KOPT-K1 (cell line): ENCODE measurements at regions not wholly inside any gene's neighbourhood (a gene's known extent, or its start where the extent isn't known, plus 50 kb on each side); places are given as distances from the start of the nearest gene placed in this dataset.

ENCODE experiments used
- H3K27ac ChIP-seq: fragments of 200-600 bp; sonication (generic); 2 replicates; pipeline ENCODE4 v1.5.1; 2016; ENCODE audit warnings: antibody characterized with exemption, mild to moderate bottlenecking, low read depth, low read length; ENCODE audit not compliant: poor library complexity, severe bottlenecking
- H3K36me3 ChIP-seq: fragments of 200-600 bp; sonication (generic); 2 replicates; pipeline ENCODE4 v1.5.1; 2017; ENCODE audit warnings: antibody characterized with exemption, mild to moderate bottlenecking, low read length, moderate library complexity; ENCODE audit not compliant: insufficient read depth
- H3K9me3 ChIP-seq: fragments of 200-600 bp; sonication (generic); 2 replicates; pipeline ENCODE4 v1.5.1; 2017; ENCODE audit warnings: antibody characterized with exemption, low read length, mild to moderate bottlenecking; ENCODE audit not compliant: insufficient read depth, poor library complexity, severe bottlenecking

GRCh38 chr4:64613046-64613445 lies 203.8 kb upstream of the TECRL start:
- no peaks in the 10 kb centered on the region for H3K9me3 ChIP-seq
- no peak overlapping the region for H3K27ac ChIP-seq
- no peaks in the 10 kb centered on the region for H3K36me3 ChIP-seq

DNA sequence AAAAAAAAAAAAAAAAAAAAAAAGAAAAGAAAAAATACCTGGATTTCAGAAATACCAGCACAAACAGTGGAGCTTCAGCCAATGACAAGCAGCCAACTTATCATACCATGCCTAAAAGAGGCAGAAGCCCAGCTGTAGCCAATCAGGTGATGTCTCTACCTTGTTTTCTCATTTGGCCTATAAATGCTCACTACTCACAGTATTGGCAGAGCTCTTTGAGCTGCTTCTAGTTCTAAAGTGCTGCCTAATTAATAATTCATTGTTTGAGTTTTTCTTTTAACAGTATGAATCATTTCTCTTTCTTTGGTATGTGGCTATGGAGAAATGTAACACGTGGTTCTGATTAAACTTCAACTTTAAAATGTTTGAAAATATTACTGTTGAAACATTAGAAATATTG lies 188.8 kb upstream of the TECRL start:
- Histone ChIP-seq H3K36me3 (no peaks in the 10 kb centered on the region), H3K27ac (no peak overlapping the region), H3K9me3 (no peaks in the 10 kb centered on the region)

DNA sequence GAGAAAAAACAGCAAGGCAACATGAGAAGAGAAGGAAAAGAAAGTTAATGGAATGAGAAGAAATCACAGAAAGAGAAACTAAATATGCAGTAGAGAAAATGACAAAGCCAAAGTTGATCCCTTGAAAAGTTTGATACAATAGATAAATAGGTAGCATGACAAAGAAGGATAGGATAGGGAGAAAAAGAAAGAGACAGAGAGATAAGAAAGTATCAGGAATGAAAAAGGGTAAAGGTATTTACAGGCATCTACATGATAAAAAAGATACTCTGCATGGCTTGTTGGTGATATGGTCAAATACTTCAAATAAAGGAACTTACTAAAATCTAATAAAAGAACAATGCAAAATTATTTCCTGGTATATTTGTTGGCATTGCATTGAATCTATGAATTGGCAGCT lies 185.5 kb upstream of the TECRL start:
- Histone ChIP-seq H3K36me3 (no peaks in the 10 kb centered on the region), H3K27ac (no peak overlapping the region), H3K9me3 (no peaks in the 10 kb centered on the region)

GRCh38 chr4:64588507-64588906 lies 179.3 kb upstream of the TECRL start:
- Histone ChIP-seq H3K36me3 (no peaks in the 10 kb centered on the region), H3K9me3 (no peaks in the 10 kb centered on the region), H3K27ac (no peak overlapping the region)

DNA sequence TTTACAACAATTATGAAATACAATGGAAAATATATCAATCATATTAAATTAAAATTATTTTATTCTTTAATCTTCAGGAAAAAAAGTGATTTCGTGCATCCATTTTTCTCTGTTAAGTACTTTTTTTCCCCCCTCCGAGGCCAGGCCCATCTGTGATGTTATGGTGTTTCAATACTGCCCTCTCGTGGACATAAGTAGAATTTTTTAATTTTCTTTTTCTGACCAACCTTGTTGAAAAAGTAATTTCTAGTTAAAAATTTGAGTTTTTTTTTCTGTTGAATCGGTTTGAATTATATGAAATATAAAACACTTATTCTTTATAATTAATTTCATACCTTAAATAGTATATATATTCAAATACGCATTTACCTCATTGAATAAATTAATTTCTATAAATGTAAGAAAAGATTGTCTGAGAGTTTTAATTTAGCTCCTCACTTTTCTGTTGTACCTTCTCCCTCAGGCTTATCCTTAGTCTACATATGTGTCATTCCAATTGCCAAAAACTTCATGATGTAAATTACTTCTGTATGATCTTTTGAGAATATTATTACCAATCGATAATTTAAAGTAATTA lies 175.8 kb upstream of the TECRL start:
- Histone ChIP-seq H3K36me3 (no peaks in the 10 kb centered on the region), H3K9me3 (no peaks in the 10 kb centered on the region), H3K27ac (no peak overlapping the region)

DNA sequence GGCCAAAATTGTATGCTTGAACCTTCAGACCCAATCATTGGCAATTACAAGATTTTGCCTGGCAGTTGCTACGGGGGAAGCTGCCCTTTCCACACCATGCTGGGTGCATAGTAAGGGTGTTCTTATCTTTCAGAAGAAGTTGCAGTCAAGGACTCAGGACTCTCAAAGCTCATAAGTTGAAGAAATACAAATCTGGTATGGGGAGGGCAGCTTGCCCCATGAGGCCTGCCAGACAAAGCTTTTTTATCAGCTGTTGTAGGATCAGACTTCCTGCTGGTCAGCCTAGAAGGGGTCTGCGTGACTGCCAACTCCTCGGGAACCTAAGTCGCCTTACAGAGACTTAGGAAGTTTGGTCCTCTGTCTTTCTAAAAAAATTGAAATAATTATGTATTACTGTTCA lies 174.9 kb upstream of the TECRL start:
- Histone ChIP-seq H3K9me3 (no peaks in the 10 kb centered on the region), H3K27ac (no peak overlapping the region), H3K36me3 (no peaks in the 10 kb centered on the region)

GRCh38 chr4:64582492-64582891 lies 173.2 kb upstream of the TECRL start:
- Histone ChIP-seq H3K27ac (no peak overlapping the region), H3K36me3 (no peaks in the 10 kb centered on the region), H3K9me3 (no peaks in the 10 kb centered on the region)

DNA sequence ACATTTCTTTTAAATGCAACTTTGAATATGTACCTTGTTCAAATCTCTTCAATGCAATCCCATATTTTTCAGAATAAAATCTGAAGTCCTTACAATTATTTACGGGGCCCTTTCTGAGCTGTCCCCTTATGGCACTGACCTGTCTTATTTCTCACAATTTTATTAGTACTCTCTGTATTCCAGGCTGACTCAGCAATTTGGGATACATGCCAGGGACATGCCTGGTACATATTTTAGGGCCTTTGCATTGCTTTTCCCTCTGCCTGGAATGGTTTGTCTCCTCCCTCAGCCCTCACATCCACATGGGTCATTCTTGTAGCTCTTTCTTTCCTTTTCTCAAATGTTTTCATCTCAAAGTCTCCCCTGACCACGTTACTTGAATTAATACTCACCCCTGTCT lies 172.2 kb upstream of the TECRL start:
- H3K9me3 ChIP-seq, result no peaks in the 10 kb centered on the region
- H3K27ac ChIP-seq, result no peak overlapping the region
- H3K36me3 ChIP-seq, result no peaks in the 10 kb centered on the region

DNA sequence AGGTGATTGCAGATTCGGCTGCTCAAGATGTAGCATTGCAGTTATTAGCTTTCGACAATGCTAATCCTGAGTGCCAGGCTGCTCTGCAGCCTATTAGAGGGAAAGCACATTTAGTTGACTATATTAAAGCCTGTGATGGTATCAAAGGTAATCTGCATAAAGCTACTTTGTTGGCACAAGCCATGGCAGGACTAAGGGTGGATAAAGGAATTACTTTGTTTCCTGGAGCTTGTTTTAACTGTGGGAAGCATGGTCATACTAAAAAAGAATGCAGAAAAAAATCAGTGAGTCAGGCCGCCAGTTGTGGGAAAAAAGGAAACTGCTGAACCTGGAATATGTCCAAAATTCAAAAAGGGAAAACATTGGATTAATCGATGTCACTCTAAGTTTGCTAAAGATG lies 154.9 kb upstream of the TECRL start:
- H3K36me3 ChIP-seq, result no peaks in the 10 kb centered on the region
- H3K27ac ChIP-seq, result no peak overlapping the region

GRCh38 chr4:64559571-64559970 lies 150.3 kb upstream of the TECRL start:
- no peaks in the 10 kb centered on the region for H3K36me3 ChIP-seq
- no peaks in the 10 kb centered on the region for H3K9me3 ChIP-seq
- no peak overlapping the region for H3K27ac ChIP-seq

More for the DNA sequence above, 154.9 kb upstream of the TECRL start:
- no peaks in the 10 kb centered on the region for H3K9me3 ChIP-seq

DNA sequence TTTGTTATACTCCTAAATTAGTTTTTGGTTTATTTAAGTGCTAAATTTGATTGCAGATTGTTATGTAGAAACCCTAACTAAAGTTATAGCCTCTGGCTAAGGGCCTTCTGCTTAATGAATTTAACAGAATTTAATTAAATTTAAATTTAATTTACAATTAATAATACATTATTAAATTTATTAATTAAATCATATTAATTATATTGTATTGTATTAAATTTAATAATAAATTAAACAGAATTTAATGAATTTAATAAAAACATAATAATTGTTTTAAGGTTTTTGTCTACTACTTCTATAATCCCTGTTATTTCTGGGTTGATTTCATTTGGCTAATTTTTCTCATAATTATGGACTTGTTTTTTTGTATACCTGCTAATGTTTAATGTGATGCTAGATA lies 141.9 kb upstream of the TECRL start:
- Histone ChIP-seq H3K36me3 (no peaks in the 10 kb centered on the region), H3K27ac (no peak overlapping the region), H3K9me3 (no peaks in the 10 kb centered on the region)

- Histone ChIP-seq H3K36me3 (no peaks in the 10 kb centered on the region), H3K27ac (no peak overlapping the region)
Observed at GRCh38 chr4:64545593-64545992, 136.3 kb upstream of the TECRL start.

DNA sequence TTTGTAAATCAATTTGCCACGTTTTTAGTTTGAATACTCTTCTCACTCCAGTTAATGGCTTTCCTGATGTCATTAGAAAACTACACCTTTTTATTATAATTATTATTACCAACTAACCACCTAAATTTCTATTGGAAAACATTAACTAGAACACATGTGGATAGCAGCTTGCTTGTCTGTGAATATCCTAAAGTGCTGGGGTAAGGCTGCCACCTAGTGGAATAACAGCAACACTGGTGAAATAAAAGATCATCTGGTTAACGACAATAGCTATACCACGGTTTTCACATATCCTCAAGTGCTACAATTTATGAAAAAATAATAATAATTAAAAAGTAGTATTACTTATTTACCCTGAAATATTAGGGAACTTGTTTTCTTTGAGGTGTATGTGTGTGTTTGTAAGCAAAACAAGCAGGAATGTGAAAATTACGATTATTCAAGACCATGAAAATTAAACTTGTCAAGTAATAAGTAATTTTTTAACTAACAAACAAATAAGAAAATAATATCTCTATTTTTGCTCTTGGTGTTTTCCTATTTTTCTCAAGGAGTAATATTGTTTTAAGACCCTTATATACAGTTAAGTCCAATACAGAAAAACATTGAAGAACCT lies 130.1 kb upstream of the TECRL start:
- Histone ChIP-seq H3K9me3 (no peaks in the 10 kb centered on the region), H3K27ac (no peak overlapping the region)

More at GRCh38 chr4:64545593-64545992, 136.3 kb upstream of the TECRL start:
- no peaks in the 10 kb centered on the region for H3K9me3 ChIP-seq

GRCh38 chr4:64538219-64538618 lies 129.0 kb upstream of the TECRL start:
- no peak overlapping the region for H3K27ac ChIP-seq
- H3K9me3 ChIP-seq, result no peaks in the 10 kb centered on the region
- no peaks in the 10 kb centered on the region for H3K36me3 ChIP-seq

More for the DNA sequence above, 130.1 kb upstream of the TECRL start:
- no peaks in the 10 kb centered on the region for H3K36me3 ChIP-seq

DNA sequence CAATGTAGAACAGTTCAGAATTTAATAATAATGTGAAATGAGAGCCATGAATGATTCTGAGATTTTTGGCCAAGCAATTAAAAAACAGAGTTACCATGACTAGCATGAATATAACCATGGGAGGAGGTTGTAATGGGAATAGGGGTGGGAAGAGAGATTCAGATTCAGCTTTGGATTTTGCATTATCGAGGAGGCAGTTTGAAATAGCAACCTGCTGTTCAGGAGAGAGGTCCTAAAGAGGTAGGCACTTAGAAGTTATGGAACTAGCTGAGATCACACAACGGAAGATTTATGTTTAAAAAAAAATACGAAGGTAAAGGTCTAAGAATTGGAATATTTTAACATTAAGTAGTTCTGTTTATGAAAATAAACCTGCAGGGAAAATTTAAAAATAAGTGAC lies 124.4 kb upstream of the TECRL start:
- Histone ChIP-seq H3K9me3 (no peaks in the 10 kb centered on the region), H3K36me3 (no peaks in the 10 kb centered on the region), H3K27ac (no peak overlapping the region)

GRCh38 chr4:64533159-64533558 lies 123.9 kb upstream of the TECRL start:
- Histone ChIP-seq H3K9me3 (no peaks in the 10 kb centered on the region), H3K27ac (no peak overlapping the region)

More at GRCh38 chr4:64533159-64533558, 123.9 kb upstream of the TECRL start:
- H3K36me3 ChIP-seq, result no peaks in the 10 kb centered on the region
